ENCODE measurements at regions not wholly inside any gene's neighbourhood (a gene's known extent, or its start where the extent isn't known, plus 50 kb on each side); places are given as distances from the start of the nearest gene placed in this dataset.

- DNase-seq (ENCODE audit: low spot score), result no peak
These were observed 158.9 kb upstream of the EGFLAM start for GRCh38 chr5:38099205-38100168.

GRCh38 chr5:38094889-38095288 is 163.5 kb upstream of the EGFLAM start:
- DNase-seq (ENCODE audit: low spot score), result no peak

- DNase-seq (ENCODE audit: low spot score), result no peak
These were observed 164.5 kb upstream of the EGFLAM start for GRCh38 chr5:38093855-38094254.

- DNase-seq (ENCODE audit: low spot score), result no peak
These were observed 171.6 kb upstream of the EGFLAM start for GRCh38 chr5:38086777-38087176.

- DNase-seq (ENCODE audit: low spot score), result no peak
These were observed 178.5 kb upstream of the EGFLAM start for GRCh38 chr5:38079620-38080402.

- no peak for DNase-seq (ENCODE audit: low spot score)
These were observed 180.2 kb upstream of the EGFLAM start for GRCh38 chr5:38078161-38078560.

GRCh38 chr5:38077652-38078051 is 180.7 kb upstream of the EGFLAM start:
- no peak for DNase-seq (ENCODE audit: low spot score)

GRCh38 chr5:38071831-38072694 is 186.3 kb upstream of the EGFLAM start:
- no peak for DNase-seq (ENCODE audit: low spot score)

- DNase-seq (ENCODE audit: low spot score), result no peak
These were observed 187.9 kb upstream of the EGFLAM start for GRCh38 chr5:38070304-38070950.

GRCh38 chr5:38069360-38069759 is 189.0 kb upstream of the EGFLAM start:
- no peak for DNase-seq (ENCODE audit: low spot score)

GRCh38 chr5:38060354-38060753 is 198.0 kb upstream of the EGFLAM start:
- no peak for DNase-seq (ENCODE audit: low spot score)

- DNase-seq (ENCODE audit: low spot score), result no peak
These were observed 198.5 kb upstream of the EGFLAM start for GRCh38 chr5:38059876-38060275.

- DNase-seq (ENCODE audit: low spot score), result no peak
These were observed 206.4 kb upstream of the EGFLAM start for GRCh38 chr5:38051711-38052511.

- no peak for DNase-seq (ENCODE audit: low spot score)
These were observed 208.6 kb upstream of the GDNF start for GRCh38 chr5:38048400-38048799.

GRCh38 chr5:38046103-38046502 is 206.3 kb upstream of the GDNF start:
- no peak for DNase-seq (ENCODE audit: low spot score)

GRCh38 chr5:38045446-38045845 is 205.6 kb upstream of the GDNF start:
- no peak for DNase-seq (ENCODE audit: low spot score)

GRCh38 chr5:38039826-38040225 is 200.0 kb upstream of the GDNF start:
- DNase-seq (ENCODE audit: low spot score), result no peak

- DNase-seq (ENCODE audit: low spot score), result no peak
These were observed 199.2 kb upstream of the GDNF start for GRCh38 chr5:38039091-38039490.

- DNase-seq (ENCODE audit: low spot score), result no peak
These were observed 196.9 kb upstream of the GDNF start for GRCh38 chr5:38036765-38037164.

- no peak for DNase-seq (ENCODE audit: low spot score)
These were observed 192.3 kb upstream of the GDNF start for GRCh38 chr5:38032149-38032548.

Measured in HT-29 (cell line).